PC-3 (cell line): ENCODE measurements at regions not wholly inside any gene's neighbourhood (a gene's known extent, or its start where the extent isn't known, plus 50 kb on each side); places are given as distances from the start of the nearest gene placed in this dataset.

ENCODE experiments used
- ATAC-seq: fragments of 200-7000 bp; cut with Tn5 transposase; 2 replicates; pipeline ENCODE4 v1.9.1; 2020; ENCODE audit warnings: mild to moderate bottlenecking, moderate library complexity
- BruUV-seq: library from RNA; stranded (reverse); fragments of 400-500 nt; replicated peaks from 2 replicates; lab custom pipeline; 2021; lab: Mats Ljungman, UMichigan
- CTCF ChIA-PET: fragments of 300-600 bp; sonication (Branson Sonifier 250); formaldehyde crosslinking; loops from one replicate; lab custom pipeline; 2022; ENCODE audit warnings: antibody characterized with exemption; lab: Charles Lee
- POLR2A ChIA-PET: fragments of 300-600 bp; sonication (Branson Sonifier 250); formaldehyde crosslinking; loops from one replicate; lab custom pipeline; 2022; ENCODE audit warnings: antibody characterized with exemption; ENCODE audit not compliant: unreplicated experiment; lab: Charles Lee
- DNase-seq: peaks from one replicate; pipeline ENCODE4 v3.0.0-alpha.2; 2015
- H2AFZ ChIP-seq: fragments of 300-600 bp; sonication (generic); 2 replicates; pipeline ENCODE4 v1.6.0; 2016; ENCODE audit warnings: antibody characterized with exemption, low read length
- H3F3A ChIP-seq: fragments of 300-600 bp; sonication (generic); one replicate; pipeline ENCODE4 v1.6.0; 2017; ENCODE audit warnings: antibody characterized with exemption, low read length, control low read depth, mild to moderate bottlenecking; ENCODE audit not compliant: unreplicated experiment
- H3K27ac ChIP-seq: fragments of 300-600 bp; sonication (generic); 2 replicates; pipeline ENCODE4 v1.5.1; 2016; ENCODE audit warnings: mild to moderate bottlenecking, low read length
- H3K27me3 ChIP-seq: fragments of 300-600 bp; sonication (generic); 2 replicates; pipeline ENCODE4 v1.6.1; 2016; ENCODE audit warnings: low read length, mixed read lengths
- H3K36me3 ChIP-seq: fragments of 300-600 bp; sonication (generic); 2 replicates; pipeline ENCODE4 v1.6.1; 2016; ENCODE audit warnings: low read depth, mixed run types, low read length, mixed read lengths
- H3K4me1 ChIP-seq: fragments of 300-600 bp; sonication (generic); 2 replicates; pipeline ENCODE4 v1.5.1; 2016; ENCODE audit warnings: low read length; ENCODE audit not compliant: insufficient read depth
- H3K4me2 ChIP-seq: fragments of 300-600 bp; sonication (generic); 2 replicates; pipeline ENCODE4 v1.6.0; 2016; ENCODE audit warnings: low read length
- H3K4me3 ChIP-seq: fragments of 300-600 bp; sonication (generic); 2 replicates; pipeline ENCODE4 v1.5.1; 2016; ENCODE audit warnings: mild to moderate bottlenecking, low read length, mixed read lengths
- H3K79me2 ChIP-seq: fragments of 300-600 bp; sonication (generic); 2 replicates; pipeline ENCODE4 v1.6.1; 2017; ENCODE audit warnings: low read length, mixed read lengths
- H3K9ac ChIP-seq: fragments of 300-600 bp; sonication (generic); 2 replicates; pipeline ENCODE4 v1.6.0; 2016; ENCODE audit warnings: mild to moderate bottlenecking, low read length
- H3K9me2 ChIP-seq: fragments of 300-600 bp; sonication (generic); replicated peaks from 2 replicates; pipeline ENCODE4 v1.6.1; 2016; ENCODE audit warnings: mixed run types, low read length, mixed read lengths
- H3K9me3 ChIP-seq: fragments of 300-600 bp; sonication (generic); 2 replicates; pipeline ENCODE4 v1.6.1; 2016; ENCODE audit warnings: low read length, mixed read lengths
- H4K20me1 ChIP-seq: fragments of 300-600 bp; sonication (generic); 2 replicates; pipeline ENCODE4 v1.6.1; 2016; ENCODE audit warnings: low read length, mixed read lengths
- CTCF ChIP-seq: fragments of 300-600 bp; sonication (generic); conservative IDR thresholded peaks from 2 replicates; pipeline ENCODE4 v1.5.1; 2017; ENCODE audit warnings: antibody characterized with exemption, low read depth, mild to moderate bottlenecking, low read length
- EZH2 ChIP-seq: fragments of 300-600 bp; sonication (generic); IDR thresholded peaks from one replicate; pipeline ENCODE4 v1.6.1; 2017; ENCODE audit warnings: antibody characterized with exemption, mild to moderate bottlenecking, low read length; ENCODE audit not compliant: unreplicated experiment
- EZH2phosphoT487 ChIP-seq: fragments of 300-600 bp; sonication (generic); IDR thresholded peaks from 2 replicates; pipeline ENCODE4 v1.6.1; 2018; ENCODE audit warnings: mild to moderate bottlenecking, antibody characterized with exemption, low read length, borderline replicate concordance
- intact Hi-C: fragments of 100-400 bp; cut with micrococcal nuclease; formaldehyde crosslinking; loops from 2 replicates; pipeline ENCODE4 v1.9.0; 2023

DNA sequence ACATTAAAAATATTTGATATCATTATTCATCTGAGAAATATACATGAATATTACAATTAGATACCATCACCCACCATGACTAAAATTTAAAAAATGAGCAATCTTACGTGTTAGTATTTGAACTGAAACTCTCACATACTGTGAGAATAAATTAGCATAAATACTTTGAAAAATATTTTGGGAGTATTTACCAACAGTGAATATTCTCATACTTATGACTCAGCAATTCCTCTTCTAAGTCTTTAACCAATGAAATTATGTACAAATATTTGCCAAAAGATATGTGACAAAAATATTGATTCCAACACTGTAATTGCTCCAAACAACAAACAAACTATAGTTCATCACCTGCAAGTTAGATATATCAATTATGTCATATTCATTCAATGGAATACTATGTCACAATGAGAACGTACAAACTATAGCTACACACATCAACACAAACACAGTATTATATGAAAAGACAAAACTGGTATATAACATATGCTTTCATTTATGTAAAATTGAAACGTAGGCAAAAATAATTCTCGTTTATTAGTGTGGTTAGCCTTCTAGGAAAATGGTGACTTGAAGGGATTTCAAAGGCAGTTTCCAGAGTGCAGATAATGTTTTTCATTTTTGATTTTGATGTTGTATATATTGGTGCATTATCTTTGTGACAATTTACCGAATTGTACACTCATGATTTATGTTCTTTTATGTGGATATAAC is 742.2 kb downstream of the SLC16A7 start:
- ATAC-seq (no peak), DNase-seq (no peak)
- H3K36me3 ChIP-seq: no peaks in the 10 kb centered on the region
- no TSS peak for BruUV-seq
- H3K4me2 ChIP-seq: no peak overlapping the region
- H3K79me2 ChIP-seq: no peaks in the 10 kb centered on the region
- no peak overlapping the region for H3K4me3 ChIP-seq
- ChIA-PET CTCF (no interaction called here), POLR2A (no interaction called here)
- no peak overlapping the region for H3K9ac ChIP-seq
- H3K27me3 ChIP-seq: no peaks in the 10 kb centered on the region
- no peak overlapping the region for H3K27ac ChIP-seq
- no peaks in the 10 kb centered on the region for H3K9me3 ChIP-seq
- no peaks in the 10 kb centered on the region for H3F3A ChIP-seq
- no peak overlapping the region for H2AFZ ChIP-seq
- no peaks in the 10 kb centered on the region for H4K20me1 ChIP-seq
- intact Hi-C loops: loop anchor here (5.0 to 10.0 kb wide), 4 partner anchors 46 to 193 kb away; no protein-coding TSS in a partner anchor
- peaks cover 41% of the 10 kb centered on the region for H3K4me1 ChIP-seq
- no peaks in the 10 kb centered on the region for H3K9me2 ChIP-seq
- TF ChIP-seq EZH2phosphoT487 (no peak), CTCF (no peak), EZH2 (no peak)

- no peak overlapping the region for H3K9ac ChIP-seq
- ATAC-seq: peak; percentile 84
- peak; percentile 96 for DNase-seq
Observed at GRCh38 chr12:60345442-60345841, 749.6 kb downstream of the SLC16A7 start.

More at GRCh38 chr12:60345442-60345841, 749.6 kb downstream of the SLC16A7 start:
- ChIA-PET CTCF (no interaction called here), POLR2A (no interaction called here)
- no peaks in the 10 kb centered on the region for H3K9me3 ChIP-seq
- peaks cover 23% of the 10 kb centered on the region for H3K4me1 ChIP-seq
- H3K4me3 ChIP-seq: no peak overlapping the region
- no peaks in the 10 kb centered on the region for H3F3A ChIP-seq
- no peaks in the 10 kb centered on the region for H3K27me3 ChIP-seq
- no peaks in the 10 kb centered on the region for H4K20me1 ChIP-seq
- no peak overlapping the region for H2AFZ ChIP-seq
- no peaks in the 10 kb centered on the region for H3K36me3 ChIP-seq
- no TSS peak for BruUV-seq
- no peaks in the 10 kb centered on the region for H3K79me2 ChIP-seq
- peak overlapping the region; percentile 35 for H3K4me2 ChIP-seq
- no peak for TF ChIP-seq EZH2phosphoT487
- no peak for TF ChIP-seq EZH2
- no peak for TF ChIP-seq CTCF
- no peaks in the 10 kb centered on the region for H3K9me2 ChIP-seq
- no peak overlapping the region for H3K27ac ChIP-seq
- intact Hi-C loops: no loop called here
